ENCODE measurements at regions not wholly inside any gene's neighbourhood (a gene's known extent, or its start where the extent isn't known, plus 50 kb on each side); places are given as distances from the start of the nearest gene placed in this dataset.
"Not testable (repeated sequence)": the region's sequence is repeated elsewhere in the genome, so short reads cannot be mapped to it uniquely, and the experiment has no call there.

GRCh38 chr17:43315858-43316521, 82.2 kb upstream of the RNU2-1 start:
- DNase-seq (ENCODE audit: low spot score): no peak

GRCh38 chr17:43315369-43315768, 81.6 kb upstream of the RNU2-1 start:
- no peak for DNase-seq (ENCODE audit: low spot score)

- DNase-seq (ENCODE audit: low spot score): no peak
These were observed 80.8 kb upstream of the RNU2-1 start for GRCh38 chr17:43314611-43315011.

GRCh38 chr17:43312011-43312410, 78.2 kb upstream of the RNU2-1 start:
- DNase-seq (ENCODE audit: low spot score): no peak

GRCh38 chr17:43309505-43310332, 75.9 kb upstream of the RNU2-1 start:
- DNase-seq (ENCODE audit: low spot score): no peak

GRCh38 chr17:43308999-43309398, 75.2 kb upstream of the RNU2-1 start:
- no peak for DNase-seq (ENCODE audit: low spot score)

GRCh38 chr17:43304792-43305191, 71.0 kb upstream of the RNU2-1 start:
- DNase-seq (ENCODE audit: low spot score): not testable (repeated sequence)

GRCh38 chr17:43303049-43303448, 69.3 kb upstream of the RNU2-1 start:
- not testable (repeated sequence) for DNase-seq (ENCODE audit: low spot score)

GRCh38 chr17:43299300-43300076, 65.7 kb upstream of the RNU2-1 start:
- not testable (repeated sequence) for DNase-seq (ENCODE audit: low spot score)

- not testable (repeated sequence) for DNase-seq (ENCODE audit: low spot score)
These were observed 55.9 kb upstream of the RNU2-1 start for GRCh38 chr17:43289670-43290069.

- DNase-seq (ENCODE audit: low spot score): not testable (repeated sequence)
These were observed 49.8 kb upstream of the RNU2-1 start for GRCh38 chr17:43283606-43284005.
